ENCODE measurements at regions not wholly inside any gene's neighbourhood (a gene's known extent, or its start where the extent isn't known, plus 50 kb on each side); places are given as distances from the start of the nearest gene placed in this dataset.
A peak's percentile ranks its signal among the peaks of the same experiment; 100 is the strongest.
"Not testable (repeated sequence)": the region's sequence is repeated elsewhere in the genome, so short reads cannot be mapped to it uniquely, and the experiment has no call there.

- no peak for DNase-seq
Measured at GRCh38 chr1:191396622-191397021, 761.6 kb upstream of the RGS18 start.

DNA sequence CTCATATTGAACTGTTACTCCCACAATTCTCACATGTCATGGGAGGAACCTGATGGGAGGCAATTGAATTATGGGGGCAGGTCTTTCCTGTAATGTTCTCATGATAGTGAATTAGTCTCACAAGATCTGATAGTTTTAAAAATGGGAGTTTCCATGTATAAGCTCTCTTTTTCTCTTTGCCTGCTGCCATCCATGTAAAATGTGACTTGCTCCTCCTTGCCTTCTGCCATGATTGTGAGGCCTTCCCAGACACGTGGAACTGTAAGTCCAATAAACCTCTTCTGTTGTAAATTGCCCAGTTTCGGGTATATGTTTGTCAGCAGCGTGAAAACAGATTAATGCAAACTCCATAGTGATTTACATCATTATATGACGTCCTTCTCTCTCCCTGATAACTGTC is 759.7 kb upstream of the RGS18 start:
- DNase-seq = no peak

GRCh38 chr1:191405417-191405816 is 752.8 kb upstream of the RGS18 start:
- DNase-seq = no peak

GRCh38 chr1:191414981-191415640 is 743.2 kb upstream of the RGS18 start:
- DNase-seq = no peak

GRCh38 chr1:191419842-191420241 is 738.4 kb upstream of the RGS18 start:
- no peak for DNase-seq

GRCh38 chr1:191427593-191427992 is 730.7 kb upstream of the RGS18 start:
- no peak for DNase-seq

DNA sequence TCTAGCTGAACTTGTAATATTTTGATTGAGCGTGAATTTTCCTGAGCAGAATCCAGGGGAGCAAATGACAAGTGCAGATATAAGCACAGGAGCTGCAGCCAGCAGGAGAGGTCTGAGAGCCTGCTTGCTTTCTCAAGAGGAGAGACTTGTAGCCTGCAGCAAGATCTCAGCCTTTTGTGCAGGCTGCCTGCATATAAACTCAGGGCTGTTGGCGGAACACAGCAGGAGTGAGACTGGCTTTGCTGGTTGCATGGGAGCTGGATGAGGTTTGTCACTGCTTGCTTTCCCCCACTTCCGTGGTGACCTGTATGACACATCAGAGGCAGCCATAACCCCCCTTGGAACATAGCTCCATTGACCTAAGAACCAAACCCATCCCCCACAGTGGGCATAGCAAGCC is 725.4 kb upstream of the RGS18 start:
- DNase-seq = no peak

- DNase-seq = no peak
Measured at GRCh38 chr1:191438979-191439378, 719.3 kb upstream of the RGS18 start.

DNA sequence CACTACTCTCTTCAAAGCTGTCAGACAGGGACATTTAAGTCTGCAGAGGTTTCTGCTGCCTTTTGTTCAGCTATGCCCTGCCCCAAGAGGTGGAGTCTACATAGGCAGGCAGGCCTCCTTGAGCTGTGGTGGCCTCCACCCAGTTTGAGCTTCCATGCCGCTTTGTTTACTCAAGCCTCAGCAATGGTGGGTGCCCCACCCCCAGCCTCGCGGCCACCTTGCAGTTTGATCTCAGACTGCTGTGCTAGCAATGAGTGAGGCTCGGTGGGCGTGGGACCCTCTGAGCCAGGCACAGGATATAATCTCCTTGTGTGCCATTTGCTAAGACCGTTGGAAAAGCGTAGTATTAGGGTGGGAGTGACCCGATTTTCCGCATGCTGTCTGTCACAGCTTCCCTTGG is 710.0 kb upstream of the RGS18 start:
- not testable (repeated sequence) for DNase-seq

DNA sequence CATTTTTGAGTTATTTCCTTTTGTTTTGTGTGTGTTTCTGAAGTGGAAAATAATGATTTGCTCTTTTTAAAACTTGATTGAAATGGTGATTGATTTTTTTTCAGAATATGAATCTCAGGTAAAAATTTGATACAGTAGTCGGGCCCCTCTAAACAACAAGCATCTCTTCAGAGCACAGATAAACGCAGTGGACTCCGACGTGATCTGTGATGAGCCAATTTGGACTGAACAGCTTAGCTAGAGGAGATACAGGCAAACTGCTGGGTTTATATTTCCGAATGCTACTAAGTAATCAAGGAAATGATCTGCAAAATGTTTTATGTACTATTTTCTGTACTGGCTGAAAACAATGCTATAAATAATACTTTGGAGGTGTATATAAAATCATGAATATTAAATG is 705.7 kb upstream of the RGS18 start:
- DNase-seq = no peak

- no peak for DNase-seq
Measured at GRCh38 chr1:191453487-191453886, 704.8 kb upstream of the RGS18 start.

GRCh38 chr1:191457889-191458288 is 700.4 kb upstream of the RGS18 start:
- no peak for DNase-seq

DNA sequence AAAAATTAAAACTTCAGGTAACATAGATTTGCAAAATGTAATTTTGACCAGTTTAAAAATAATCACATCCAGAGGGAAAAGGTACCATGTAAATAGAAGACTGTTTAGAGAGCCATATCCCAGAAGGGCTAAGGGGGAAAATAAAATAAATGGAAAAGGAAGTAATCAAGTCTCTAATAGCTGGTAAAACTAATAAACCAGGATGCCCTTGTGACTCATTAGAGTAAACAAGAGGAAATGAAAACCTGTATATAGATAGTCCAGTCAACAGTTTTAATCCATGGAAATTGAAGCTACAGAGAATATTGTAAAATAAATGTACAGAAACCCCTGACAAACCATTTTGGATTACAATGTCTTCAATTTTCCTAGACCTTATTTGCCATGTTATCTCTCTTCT is 698.0 kb upstream of the RGS18 start:
- no peak for DNase-seq

GRCh38 chr1:191483988-191484387 is 674.3 kb upstream of the RGS18 start:
- no peak for DNase-seq

DNA sequence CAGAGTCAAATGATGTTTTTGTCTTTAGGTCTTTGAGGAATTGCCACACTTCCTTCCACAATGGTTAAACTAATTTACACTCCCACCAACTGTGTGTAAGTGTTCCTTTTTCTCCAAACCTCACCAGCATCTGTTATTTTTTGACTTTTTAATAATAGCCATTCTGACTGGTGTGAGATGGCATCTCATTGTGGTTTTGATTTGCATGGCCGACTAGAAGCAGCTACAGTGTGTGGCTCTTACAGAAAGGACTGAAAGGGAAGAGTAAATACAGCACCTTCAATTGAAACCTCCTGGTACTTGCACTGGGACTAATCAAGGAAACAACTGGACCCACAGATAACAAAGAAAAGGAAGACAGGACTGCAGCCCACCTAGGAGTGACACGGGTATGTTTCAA is 668.0 kb upstream of the RGS18 start:
- no peak for DNase-seq

GRCh38 chr1:191495040-191495439 is 663.2 kb upstream of the RGS18 start:
- no peak for DNase-seq

GRCh38 chr1:191498318-191498717 is 659.9 kb upstream of the RGS18 start:
- DNase-seq = peak; percentile 16

- no peak for DNase-seq
Measured at GRCh38 chr1:191498825-191499224, 659.4 kb upstream of the RGS18 start.

DNA sequence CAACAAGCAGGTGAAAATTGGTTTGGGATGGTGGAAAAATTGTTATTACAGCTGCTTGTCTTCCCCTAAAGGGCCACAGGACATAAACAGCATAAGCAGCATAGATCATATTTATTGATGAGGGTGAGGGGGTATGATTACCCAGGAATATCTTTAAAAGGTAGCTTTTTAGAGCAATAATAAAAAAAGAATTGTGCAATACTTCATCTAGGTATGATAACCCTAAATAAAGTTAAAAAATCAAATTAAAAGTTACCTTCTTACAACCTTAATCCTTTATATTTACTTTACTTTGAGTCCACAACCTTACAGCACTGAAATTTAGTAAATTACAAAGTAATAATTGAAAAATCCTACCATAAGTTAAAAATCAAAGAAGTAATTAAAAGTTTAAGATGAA is 653.3 kb upstream of the RGS18 start:
- no peak for DNase-seq

GRCh38 chr1:191508239-191508638 is 650.0 kb upstream of the RGS18 start:
- no peak for DNase-seq

- not testable (repeated sequence) for DNase-seq
Measured at GRCh38 chr1:191511480-191511879, 646.8 kb upstream of the RGS18 start.

DNA sequence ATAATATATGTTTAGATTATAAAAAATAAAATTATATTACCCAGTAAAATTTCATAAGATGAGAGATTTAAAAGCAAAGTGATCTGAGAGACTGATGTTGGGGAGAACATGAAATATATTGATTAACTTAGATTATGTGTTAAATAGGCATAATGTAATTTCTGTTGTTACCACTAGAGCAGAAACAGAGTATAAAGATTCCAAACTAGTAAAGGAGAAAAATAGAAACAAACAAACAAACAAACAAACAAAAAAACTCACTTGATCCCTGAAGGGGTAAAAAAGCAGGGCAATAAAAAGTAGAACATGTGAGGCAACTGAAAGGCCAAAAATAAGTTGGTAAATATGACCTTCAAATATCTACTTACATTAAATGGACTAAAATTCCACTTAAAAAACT is 640.4 kb upstream of the RGS18 start:
- DNase-seq = no peak

DNA sequence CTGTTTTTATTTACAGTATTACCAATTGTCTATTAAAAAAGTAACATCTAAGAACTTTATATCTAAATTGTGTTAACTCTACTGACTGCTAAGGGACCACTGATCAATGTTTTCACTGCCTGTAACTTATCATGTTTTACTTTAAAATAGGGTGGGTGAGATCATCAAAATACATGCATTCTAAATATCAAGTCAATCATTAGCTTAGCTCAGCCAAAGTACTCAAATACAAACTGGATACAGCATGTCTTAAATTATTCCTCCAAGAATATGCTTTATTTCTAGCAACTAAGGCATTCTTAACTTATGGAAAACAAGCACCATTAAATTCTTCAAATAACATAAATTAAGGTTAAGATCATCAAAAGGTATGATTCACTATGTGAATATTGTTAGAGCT is 638.7 kb upstream of the RGS18 start:
- no peak for DNase-seq

- no peak for DNase-seq
Measured at GRCh38 chr1:191520345-191520744, 637.9 kb upstream of the RGS18 start.

- DNase-seq = not testable (repeated sequence)
Measured at GRCh38 chr1:191525944-191526343, 632.3 kb upstream of the RGS18 start.

DNA sequence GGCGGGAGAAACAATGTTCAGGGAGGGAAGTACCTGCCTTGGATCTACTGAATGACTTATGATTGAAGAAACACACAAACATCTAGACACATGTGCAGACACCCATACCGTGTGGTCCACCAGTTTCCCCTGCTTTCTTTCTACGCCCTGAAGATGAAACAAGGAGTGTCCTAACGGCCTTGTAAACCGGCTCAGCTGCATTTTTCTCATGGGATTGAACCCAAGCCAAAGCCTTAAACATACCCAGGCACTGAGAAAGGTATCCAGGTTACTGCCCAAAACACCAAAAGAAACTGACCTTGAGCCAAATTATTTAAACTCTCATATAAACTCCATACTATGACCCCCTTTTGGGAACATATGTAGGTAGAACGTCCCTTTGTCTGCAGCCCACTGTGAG is 630.0 kb upstream of the RGS18 start:
- DNase-seq = no peak
